ENCODE measurements at regions not wholly inside any gene's neighbourhood (a gene's known extent, or its start where the extent isn't known, plus 50 kb on each side); places are given as distances from the start of the nearest gene placed in this dataset.
"Not testable (repeated sequence)": the region's sequence is repeated elsewhere in the genome, so short reads cannot be mapped to it uniquely, and the experiment has no call there.

DNA sequence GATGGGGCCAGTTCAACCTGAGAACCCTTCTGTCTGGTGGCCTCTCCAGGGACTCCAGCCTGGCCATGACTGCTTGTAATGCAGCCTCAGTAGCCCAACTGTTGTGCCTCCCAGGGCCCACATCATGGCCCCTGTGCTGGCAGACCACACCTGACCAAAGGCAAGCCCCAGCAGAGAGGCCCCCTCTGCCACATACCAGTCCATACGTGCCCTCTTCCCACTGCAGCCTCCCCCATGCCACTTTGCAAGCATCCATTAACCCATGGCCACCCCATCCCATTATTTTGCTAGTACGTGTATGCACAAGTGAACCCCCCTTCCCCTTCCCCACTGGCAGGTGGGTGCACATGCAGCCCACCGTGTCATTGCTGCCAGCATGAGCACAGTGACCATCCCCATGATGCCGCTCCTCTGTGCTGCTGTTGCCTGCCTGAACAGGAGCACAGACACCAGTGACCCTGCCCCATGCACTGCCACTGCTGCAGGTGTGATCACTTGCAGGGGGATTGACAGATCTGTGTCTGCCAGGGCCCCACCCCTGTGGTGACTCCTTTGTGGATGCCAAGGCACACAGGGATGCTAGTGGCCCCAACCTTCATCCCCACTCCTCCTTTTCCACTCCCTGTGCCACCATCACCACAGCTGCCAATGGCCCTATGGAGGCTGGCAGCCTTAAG is 330.0 kb upstream of the DSEL start:
- DNase-seq: no peak

GRCh38 chr18:67845035-67845434 is 328.5 kb upstream of the DSEL start:
- DNase-seq: no peak

DNA sequence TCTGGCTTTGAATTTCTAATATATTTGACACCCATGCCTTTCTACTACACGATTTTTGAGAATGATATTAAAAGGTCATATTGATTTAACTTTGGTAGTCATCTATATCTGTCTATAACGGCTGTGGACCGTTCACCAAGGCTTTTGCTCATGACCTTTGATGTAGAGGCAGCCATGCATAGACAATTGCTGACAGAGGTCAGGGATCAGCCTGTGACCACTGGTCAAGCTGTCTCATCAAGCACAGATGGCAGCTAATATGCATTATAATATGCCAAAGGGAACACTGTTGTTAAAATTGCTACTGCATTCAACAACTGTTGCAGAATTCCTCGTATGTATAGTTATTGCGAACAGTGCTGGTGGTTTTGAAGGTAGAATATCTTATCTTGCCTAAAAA is 323.9 kb upstream of the DSEL start:
- no peak for DNase-seq

- no peak for DNase-seq
Measured at GRCh38 chr18:67818432-67818831, 301.9 kb upstream of the DSEL start.

DNA sequence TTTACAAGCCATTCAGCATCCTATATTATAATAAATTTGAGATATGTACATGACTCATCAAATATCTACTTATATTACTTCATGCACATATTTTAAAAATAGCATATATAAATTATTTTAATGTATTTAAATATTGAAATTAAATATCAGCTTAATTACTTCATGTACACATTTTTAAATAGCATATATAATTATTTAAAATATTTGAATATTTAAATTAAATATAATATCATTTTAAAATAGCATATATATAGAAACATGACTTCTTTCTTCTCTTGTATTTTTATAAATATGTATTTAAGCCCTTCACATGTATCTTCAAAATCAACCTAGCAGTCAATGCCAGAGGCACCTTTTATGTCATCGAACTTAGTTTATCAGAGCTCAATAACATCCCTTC is 298.8 kb upstream of the DSEL start:
- DNase-seq: no peak

DNA sequence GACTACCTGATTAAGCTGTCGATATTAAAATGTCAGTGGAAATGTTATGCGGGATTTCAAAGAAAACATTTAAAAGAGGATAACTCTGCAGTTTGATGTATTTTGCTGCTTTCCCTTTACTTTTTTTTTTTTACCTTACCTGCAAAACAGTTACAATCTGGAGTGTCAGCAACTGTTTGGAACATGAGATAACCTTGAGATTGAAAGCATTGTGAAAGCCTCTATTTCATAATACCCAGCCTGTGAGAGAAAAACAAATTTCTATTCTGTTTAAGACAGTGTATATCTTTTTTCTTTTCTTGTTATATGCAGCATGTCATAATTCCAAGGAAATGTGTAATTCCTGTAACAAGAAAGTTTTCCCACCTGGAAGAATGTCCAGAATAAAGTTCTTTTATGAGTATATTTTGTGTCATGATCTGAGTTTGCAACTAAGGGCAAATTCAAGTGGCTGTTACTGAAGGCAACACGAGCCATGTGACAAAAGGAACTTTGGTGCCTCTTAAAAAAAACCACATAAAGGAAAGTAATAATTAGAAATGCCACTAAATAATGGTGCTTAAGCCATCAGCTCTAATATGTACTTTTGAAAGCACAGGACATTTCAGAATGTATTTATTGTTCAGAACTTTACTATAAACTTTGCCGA is 297.0 kb upstream of the DSEL start:
- no peak for DNase-seq

DNA sequence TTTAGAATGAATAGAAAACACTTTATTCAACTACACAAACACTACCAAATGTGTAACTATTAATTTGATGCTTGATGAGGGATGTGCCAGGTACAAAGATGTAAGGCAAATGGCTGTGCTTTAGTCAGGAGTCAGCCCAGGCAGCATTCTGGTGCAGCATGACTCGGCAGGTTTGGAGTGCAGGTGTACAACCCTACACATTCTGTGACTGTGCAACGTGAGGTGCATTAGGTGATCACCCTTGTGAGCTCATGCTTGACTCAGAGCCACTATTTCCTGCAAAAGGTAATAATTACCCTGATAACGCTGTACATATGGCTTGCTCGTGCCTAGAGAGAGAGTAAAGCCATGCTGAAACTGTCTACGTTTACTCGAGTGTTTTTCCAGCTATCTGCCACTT is 288.7 kb upstream of the DSEL start:
- DNase-seq: no peak

DNA sequence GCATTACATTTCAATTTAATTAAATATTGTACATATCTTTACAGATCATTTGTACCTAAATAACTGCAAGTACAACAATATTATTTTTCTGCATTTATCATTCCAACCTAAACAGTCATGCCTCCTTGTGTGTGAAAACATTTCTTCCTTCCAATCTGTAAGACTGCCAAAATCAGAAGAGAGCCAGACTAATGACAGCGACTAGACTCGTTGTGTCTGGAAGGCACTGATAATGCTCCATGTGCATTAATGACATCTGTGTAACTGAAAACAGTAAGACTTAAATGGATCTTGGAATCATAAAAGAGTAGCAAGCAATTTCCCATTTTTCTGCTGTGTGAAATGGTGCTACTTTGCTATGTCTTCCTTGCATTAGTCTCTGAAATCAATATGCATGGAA is 278.0 kb upstream of the DSEL start:
- DNase-seq: no peak

GRCh38 chr18:67790527-67790926 is 274.0 kb upstream of the DSEL start:
- DNase-seq: no peak

- no peak for DNase-seq
Measured at GRCh38 chr18:67789165-67789545, 272.6 kb upstream of the DSEL start.

GRCh38 chr18:67788310-67789164 is 272.0 kb upstream of the DSEL start:
- no peak for DNase-seq

GRCh38 chr18:67783196-67783946 is 266.9 kb upstream of the DSEL start:
- DNase-seq: no peak

DNA sequence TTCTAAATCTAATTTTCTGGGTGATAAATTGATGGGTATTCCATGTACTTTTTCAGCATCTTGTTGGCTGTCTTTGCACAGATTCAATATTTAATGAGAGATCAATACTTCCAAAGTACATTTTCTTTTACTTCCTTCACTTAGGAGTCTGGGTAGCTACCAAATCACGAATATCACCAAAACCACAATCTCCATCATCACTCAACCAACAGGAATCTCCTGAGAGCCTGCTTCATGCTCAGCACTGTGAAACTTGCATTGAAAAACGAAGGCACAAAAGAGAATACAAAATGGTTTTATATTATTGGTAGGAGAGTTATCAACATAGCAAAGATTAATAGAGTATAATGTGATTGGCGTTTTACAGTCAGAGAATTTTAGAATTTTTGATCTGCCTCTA is 261.5 kb upstream of the DSEL start:
- DNase-seq: no peak

GRCh38 chr18:67776929-67777328 is 260.4 kb upstream of the DSEL start:
- DNase-seq: no peak

- DNase-seq: no peak
Measured at GRCh38 chr18:67771271-67771670, 254.8 kb upstream of the DSEL start.

- DNase-seq: no peak
Measured at GRCh38 chr18:67770520-67770919, 254.0 kb upstream of the DSEL start.

DNA sequence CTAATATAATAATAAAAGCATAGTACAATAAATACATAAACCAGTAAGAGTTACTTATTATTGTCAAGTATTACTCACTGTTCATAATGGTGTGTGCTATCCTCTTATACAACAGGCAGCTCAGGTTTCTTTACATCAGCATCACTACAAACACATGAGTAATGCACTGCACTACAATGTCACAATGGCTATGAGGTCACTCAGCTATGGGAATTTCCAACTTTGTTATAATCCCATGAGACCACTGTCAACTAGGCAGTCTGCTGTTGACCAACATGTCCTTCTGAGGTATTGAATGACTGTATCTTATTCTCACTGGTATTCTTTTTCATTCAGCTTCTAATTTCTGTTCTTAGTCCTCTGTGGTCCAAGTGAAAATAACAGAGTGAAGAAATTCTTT is 250.4 kb upstream of the DSEL start:
- no peak for DNase-seq

DNA sequence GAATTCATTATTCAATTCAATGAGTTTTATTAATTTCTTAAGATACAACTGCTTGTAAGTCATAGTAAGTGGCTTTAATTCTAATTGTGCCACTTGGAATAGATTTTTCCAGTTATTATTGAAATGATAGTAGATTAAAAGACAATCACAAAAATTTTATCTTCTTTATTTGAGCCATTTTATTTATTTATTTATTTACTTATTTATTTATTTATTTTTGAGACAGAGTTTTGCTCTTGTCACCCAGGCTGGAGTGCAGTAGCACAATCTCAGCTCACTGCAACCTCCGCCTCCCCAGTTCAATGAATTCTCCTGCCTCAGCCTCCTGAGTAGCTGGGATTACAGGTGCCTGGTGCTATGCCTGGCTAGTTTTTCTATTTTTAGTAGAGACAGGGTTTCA is 235.7 kb upstream of the DSEL start:
- DNase-seq: not testable (repeated sequence)

- DNase-seq: no peak
Measured at GRCh38 chr18:67742954-67743353, 226.4 kb upstream of the DSEL start.

- no peak for DNase-seq
Measured at GRCh38 chr18:67742525-67742924, 226.0 kb upstream of the DSEL start.

DNA sequence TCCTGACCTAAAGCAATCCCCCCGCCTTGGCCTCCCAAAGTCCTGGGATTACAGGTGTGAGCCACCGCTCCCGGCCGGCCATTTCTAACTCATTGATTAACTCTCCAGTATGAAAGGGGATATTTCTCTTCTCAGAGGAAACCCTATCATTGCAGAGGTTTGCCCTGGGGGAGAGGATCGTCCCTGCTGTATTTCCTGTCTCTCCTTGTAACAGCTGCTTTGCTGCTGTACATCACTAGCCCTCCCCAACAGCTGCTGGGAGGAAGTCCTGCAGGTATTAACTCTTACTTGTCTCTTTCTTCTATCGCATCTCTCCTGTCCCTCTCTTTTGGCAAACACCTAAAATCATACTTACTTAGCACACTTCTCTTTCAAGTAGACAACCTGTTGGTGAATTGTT is 219.0 kb upstream of the DSEL start:
- DNase-seq: no peak

GRCh38 chr18:67733088-67733487 is 216.6 kb upstream of the DSEL start:
- DNase-seq: no peak

DNA sequence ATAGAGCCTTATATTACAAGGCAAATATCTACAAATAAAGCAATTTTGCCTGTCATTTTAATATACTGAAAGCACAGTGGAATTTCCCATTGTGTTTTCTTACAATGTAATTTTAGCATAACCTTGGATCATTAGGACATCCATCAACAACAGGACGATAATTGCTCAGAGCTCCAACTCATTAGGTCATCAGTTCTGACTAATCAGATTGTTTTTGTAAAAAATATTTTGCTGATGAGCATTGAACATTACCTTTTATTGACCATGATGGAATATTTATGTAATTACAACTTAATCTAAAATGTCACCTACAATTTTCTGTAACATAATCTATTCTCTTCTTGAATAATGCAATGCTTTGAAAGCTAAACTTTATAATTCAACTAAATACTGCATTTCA is 215.3 kb upstream of the DSEL start:
- DNase-seq: no peak
